GM13976 (cell line): ENCODE measurements at regions not wholly inside any gene's neighbourhood (a gene's known extent, or its start where the extent isn't known, plus 50 kb on each side); places are given as distances from the start of the nearest gene placed in this dataset.

Experiments
- DNase-seq: peaks from one replicate; pipeline ENCODE4 v3.0.0; 2012; ENCODE audit warnings: low spot score
- in situ Hi-C: fragments of 300-500 bp; cut with MboI; formaldehyde crosslinking; loops from one replicate; pipeline ENCODE4 v1.12.0; 2022; ENCODE audit warnings: low sequenced_read_pairs, mixed read lengths, inconsistent platforms; ENCODE audit not compliant: unreplicated experiment
- TF ChIP-seq, protein P1 (sequence below): IDR thresholded peaks from 2 replicates; pipeline ENCODE4 v1.5.1; 2012; ENCODE audit warnings: borderline replicate concordance, mild to moderate bottlenecking; ENCODE audit not compliant: insufficient read depth; ENCODE audit errors: extremely low read depth, missing control alignments, control extremely low read depth

DNA sequence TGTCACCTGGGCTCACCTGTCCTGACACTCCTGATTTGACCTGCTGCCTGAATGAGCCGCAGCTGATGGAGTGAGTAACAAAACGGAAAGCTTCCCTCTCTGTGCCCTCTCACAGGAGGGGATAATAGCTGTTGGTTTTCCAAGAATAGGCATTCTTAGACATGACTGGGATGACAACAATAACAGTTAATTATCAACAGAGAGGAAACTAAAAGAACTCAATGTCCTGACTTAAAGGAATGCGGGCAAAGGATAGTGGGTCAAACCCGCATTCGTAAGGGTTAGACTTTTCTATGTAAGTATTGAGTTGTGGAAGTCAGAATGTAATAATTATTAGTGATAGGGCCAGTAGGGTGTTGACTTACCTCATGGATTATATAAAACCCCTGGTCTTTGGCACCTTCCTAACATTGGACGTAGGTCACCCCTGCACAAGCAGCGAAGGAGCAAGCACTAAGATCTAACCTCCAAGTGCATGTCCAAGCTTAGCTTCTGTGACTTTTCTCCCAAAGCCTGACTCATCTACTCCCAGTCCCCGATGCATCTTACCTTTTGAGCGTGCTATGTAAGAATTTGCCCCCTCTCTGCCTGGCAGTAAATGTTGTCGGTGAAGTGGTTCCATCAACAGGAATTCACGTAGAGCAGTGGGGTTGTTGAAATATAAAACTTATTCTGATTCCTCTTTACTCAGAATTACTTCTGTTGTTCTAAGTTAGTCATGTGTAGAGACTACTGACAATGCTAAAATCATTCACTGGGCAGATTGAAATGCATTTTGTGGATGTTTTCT lies 442.3 kb downstream of the FGF9 start:
- TF ChIP-seq, protein P1, sequence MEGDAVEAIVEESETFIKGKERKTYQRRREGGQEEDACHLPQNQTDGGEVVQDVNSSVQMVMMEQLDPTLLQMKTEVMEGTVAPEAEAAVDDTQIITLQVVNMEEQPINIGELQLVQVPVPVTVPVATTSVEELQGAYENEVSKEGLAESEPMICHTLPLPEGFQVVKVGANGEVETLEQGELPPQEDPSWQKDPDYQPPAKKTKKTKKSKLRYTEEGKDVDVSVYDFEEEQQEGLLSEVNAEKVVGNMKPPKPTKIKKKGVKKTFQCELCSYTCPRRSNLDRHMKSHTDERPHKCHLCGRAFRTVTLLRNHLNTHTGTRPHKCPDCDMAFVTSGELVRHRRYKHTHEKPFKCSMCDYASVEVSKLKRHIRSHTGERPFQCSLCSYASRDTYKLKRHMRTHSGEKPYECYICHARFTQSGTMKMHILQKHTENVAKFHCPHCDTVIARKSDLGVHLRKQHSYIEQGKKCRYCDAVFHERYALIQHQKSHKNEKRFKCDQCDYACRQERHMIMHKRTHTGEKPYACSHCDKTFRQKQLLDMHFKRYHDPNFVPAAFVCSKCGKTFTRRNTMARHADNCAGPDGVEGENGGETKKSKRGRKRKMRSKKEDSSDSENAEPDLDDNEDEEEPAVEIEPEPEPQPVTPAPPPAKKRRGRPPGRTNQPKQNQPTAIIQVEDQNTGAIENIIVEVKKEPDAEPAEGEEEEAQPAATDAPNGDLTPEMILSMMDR, result no peak
- in situ Hi-C loops, result no loop called here
- no peak for DNase-seq

DNA sequence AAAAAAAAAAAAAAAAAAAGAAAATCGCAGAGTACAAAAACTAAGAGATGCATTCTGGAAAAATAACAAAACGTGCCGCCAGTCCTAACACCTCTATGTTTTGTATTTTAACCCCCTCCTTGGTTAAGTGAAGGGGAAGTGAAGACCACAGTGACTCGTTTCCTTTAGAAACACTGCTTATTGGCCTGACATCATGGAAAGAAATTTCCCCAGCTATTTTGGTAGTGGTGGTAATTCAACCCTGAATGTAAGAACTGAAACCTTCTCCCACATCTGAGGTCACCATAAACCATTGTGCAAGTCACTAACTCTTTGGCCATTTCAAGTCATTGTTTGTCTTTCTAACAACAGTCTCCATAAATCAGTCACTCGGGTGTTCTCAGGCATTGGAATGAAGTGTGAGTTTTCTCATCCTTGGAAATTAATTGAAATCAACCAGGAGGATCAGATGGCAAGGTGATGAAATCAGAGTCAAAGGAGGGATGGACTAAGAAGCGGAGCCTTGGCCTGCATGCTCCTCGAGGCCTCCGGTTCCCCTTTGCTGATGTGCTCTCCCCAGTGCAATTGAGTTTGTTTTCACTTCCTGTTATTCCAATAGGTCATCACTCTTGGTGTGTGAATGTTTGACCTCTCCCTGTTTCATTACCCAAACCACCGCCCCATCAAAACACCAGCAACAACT lies 443.9 kb downstream of the FGF9 start:
- TF ChIP-seq, protein P1, result no peak
- in situ Hi-C loops, result no loop called here
- DNase-seq, result peak; percentile 81

DNA sequence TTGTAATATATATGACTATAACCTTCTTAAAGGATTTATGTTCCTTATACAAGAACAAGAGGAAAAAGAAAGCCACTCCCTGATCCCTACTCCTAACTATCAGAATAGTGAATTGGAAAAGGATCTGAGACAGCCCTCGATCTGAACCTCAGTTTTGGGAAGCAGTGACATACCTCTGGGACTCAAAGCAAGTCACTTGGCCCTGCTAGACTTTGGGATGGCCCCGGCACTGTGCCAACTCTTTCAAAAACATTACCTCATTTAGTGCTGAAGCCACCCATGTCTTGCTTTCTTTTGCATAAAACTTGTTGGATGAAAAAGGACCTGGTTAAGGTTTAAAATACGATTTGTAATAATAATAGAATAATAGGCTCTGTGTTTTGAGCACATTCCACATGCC lies 447.3 kb downstream of the FGF9 start:
- TF ChIP-seq, protein P1, result no peak
- DNase-seq, result no peak
- in situ Hi-C loops, result no loop called here

DNA sequence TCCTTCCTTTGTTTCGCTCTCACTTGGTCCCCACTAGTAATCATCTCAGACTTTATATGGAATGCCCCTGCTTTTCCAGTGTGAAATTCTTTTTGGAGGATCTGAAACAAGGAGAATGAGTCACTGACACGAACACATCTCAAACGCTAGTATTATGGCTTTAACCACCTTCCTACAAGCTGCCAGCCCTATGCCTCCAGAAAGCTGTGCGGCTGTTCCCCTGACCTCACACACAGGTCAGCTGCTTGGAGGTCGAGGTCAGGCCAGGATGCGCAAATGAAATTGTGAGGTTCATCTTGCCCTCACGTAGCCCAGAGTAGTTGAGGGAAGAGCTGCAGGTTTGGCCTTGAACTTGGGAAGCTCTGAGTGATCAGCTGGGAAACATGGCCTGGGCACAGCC lies 449.8 kb downstream of the FGF9 start:
- in situ Hi-C loops, result no loop called here
- TF ChIP-seq, protein P1, result no peak
- DNase-seq, result no peak

DNA sequence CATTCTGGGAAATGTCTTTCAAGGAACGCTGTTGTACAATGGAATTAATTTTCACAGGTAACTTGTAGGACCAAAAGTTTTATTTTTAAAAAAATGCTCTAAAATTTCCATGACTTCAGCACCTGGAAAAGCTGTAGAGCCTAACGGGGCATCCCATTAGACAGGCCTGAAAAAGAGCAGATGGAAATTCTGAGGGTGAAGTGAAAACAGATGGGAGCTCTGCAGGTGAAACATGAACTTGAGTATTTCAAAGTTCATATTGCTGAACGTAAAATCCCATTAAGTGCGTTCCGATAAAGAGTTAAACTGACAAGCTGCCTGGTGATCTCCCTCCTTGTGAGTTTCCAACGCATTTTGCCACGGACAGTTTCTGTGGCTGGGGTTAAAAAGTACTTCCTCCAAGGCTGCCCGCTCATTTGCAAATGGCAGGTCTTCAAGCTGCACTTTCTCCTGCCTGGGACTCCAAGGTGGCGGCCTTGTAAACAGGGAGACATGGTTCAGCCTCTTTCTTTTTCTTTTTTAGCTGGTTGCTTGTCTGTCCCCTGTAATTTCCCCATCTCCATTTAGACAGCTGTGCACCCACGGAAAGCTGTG lies 450.4 kb downstream of the FGF9 start:
- DNase-seq, result peak; percentile 41
- in situ Hi-C loops, result no loop called here
- TF ChIP-seq, protein P1, result no peak

DNA sequence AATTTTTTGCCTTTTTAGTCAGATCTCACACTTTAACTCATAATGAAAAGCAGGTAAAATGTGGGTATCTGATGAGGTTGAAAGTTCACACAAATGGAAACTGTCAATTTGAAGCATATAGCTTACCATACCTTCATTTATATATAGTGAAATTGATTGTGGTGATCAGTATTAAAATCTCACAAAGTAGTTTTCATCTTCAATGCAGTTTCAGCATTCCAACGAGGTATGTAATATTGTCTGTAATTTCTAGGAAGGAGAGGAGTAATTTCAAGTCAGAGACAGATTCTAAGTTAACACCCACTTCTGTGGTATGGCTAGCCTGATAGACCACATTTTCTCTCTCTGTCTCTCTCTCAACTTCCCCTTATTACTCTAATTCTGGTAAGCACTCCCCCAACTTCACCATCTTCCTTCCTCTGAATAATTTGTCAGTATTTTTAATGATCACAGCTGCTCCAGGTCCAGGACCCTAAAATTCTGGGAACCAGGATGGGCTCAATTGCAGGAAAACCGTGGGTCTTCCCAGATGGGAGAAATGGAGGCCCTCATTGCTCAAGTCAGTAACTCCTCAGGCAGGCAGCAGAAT lies 455.7 kb downstream of the FGF9 start:
- in situ Hi-C loops, result no loop called here
- DNase-seq, result peak; percentile 47
- TF ChIP-seq, protein P1, result no peak
